WERI-Rb-1 (cell line): ENCODE measurements at regions not wholly inside any gene's neighbourhood (a gene's known extent, or its start where the extent isn't known, plus 50 kb on each side); places are given as distances from the start of the nearest gene placed in this dataset.

Experiments
- DNase-seq: peaks from one replicate; pipeline ENCODE4 v3.0.0-alpha.2; 2020
- H3K27ac ChIP-seq: fragments of 250-450 bp; sonication (Bioruptor Pico); 2 replicates; pipeline ENCODE4 v1.5.1; 2020; ENCODE audit warnings: mild to moderate bottlenecking, moderate library complexity
- H3K27me3 ChIP-seq: fragments of 250-450 bp; sonication (Bioruptor Pico); 2 replicates; pipeline ENCODE4 v1.5.1; 2021; ENCODE audit warnings: mild to moderate bottlenecking, low read depth, moderate library complexity; ENCODE audit not compliant: insufficient read depth, severe bottlenecking
- H3K36me3 ChIP-seq: fragments of 250-450 bp; sonication (Bioruptor Pico); 2 replicates; pipeline ENCODE4 v1.5.1; 2020; ENCODE audit warnings: mild to moderate bottlenecking, moderate library complexity
- H3K4me3 ChIP-seq: 2 replicates; pipeline ENCODE4 v1.5.1; 2011; ENCODE audit warnings: low read depth, mild to moderate bottlenecking, control low read depth, low read length
- H3K9me3 ChIP-seq: fragments of 250-450 bp; sonication (Bioruptor Pico); 2 replicates; pipeline ENCODE4 v1.5.1; 2021; ENCODE audit warnings: mild to moderate bottlenecking, moderate library complexity; ENCODE audit not compliant: severe bottlenecking
- TF ChIP-seq, protein P1 (sequence below): IDR thresholded peaks from 2 replicates; pipeline ENCODE4 v1.5.1; 2011; ENCODE audit warnings: low read depth, mild to moderate bottlenecking, control low read depth, inconsistent platforms, low read length

DNA sequence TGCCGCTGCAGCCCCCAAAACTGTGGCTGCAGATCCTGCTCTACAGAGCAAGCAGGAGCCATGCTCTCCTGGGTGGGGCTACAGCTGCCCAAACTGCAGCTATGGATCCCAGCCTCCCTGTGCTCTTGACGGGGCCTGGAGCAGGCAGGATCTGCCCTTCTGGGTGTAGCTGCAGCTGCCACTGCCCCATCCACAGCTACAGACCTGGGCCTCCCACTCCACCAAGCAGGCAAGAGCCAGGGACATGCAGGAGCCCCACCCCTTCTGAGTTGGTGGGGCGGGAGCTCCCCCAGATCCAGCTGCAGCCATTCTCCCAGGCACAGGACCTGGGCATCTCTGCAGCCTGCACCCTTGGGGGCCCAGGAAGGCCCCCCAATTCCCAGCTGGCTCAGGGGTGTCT is 551.2 kb upstream of the CA10 start:
- Histone ChIP-seq H3K27ac (no peak overlapping the region), H3K4me3 (no peak overlapping the region), H3K36me3 (no peaks in the 10 kb centered on the region), H3K27me3 (peaks cover 7% of the 10 kb centered on the region), H3K9me3 (no peaks in the 10 kb centered on the region)
- TF ChIP-seq, protein P1, sequence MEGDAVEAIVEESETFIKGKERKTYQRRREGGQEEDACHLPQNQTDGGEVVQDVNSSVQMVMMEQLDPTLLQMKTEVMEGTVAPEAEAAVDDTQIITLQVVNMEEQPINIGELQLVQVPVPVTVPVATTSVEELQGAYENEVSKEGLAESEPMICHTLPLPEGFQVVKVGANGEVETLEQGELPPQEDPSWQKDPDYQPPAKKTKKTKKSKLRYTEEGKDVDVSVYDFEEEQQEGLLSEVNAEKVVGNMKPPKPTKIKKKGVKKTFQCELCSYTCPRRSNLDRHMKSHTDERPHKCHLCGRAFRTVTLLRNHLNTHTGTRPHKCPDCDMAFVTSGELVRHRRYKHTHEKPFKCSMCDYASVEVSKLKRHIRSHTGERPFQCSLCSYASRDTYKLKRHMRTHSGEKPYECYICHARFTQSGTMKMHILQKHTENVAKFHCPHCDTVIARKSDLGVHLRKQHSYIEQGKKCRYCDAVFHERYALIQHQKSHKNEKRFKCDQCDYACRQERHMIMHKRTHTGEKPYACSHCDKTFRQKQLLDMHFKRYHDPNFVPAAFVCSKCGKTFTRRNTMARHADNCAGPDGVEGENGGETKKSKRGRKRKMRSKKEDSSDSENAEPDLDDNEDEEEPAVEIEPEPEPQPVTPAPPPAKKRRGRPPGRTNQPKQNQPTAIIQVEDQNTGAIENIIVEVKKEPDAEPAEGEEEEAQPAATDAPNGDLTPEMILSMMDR = no peak
- no peak for DNase-seq

DNA sequence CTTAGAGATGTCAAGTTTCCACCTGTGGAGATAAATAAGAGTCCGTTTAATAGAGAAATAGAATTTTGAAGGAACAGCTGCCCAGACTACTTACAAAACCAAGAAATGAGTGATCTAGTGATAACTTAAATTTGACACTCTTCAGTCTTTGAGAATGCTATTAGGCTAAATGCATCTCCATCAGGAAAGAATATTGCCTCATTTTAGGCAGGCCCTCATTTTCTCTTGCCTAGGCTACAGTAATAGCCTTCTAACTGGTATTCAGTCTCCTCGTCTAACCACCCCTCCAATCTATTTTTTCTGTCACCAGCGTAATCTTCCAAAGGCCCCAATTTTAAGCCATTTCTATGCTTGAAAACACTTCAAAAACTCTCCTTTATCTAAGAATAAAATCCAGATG is 537.8 kb upstream of the CA10 start:
- no peak overlapping the region for H3K27ac ChIP-seq
- no peaks in the 10 kb centered on the region for H3K9me3 ChIP-seq
- DNase-seq = no peak
- no peaks in the 10 kb centered on the region for H3K36me3 ChIP-seq
- H3K27me3 ChIP-seq = peaks cover 7% of the 10 kb centered on the region
- no peak overlapping the region for H3K4me3 ChIP-seq
- TF ChIP-seq, protein P1 = no peak

DNA sequence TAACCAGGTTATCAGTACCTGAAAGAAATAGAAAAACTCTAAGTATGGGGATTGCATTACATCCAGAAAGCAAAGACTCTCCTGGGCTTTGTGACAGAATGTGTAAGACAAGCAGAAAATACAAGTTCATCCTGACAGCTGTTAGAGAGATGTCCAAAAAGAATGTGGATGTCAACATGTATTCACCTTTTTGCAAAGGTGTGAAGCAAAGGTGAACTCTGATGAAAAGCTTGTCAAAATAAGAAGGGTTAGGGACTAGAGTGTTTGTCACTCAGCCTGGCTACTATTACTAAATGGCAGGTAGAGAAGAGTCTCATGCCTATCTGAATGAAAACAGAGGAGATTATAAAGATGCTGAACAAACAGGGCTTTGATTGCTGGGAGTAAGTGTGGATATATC is 527.6 kb upstream of the CA10 start:
- Histone ChIP-seq H3K9me3 (no peaks in the 10 kb centered on the region), H3K27ac (no peak overlapping the region), H3K36me3 (no peaks in the 10 kb centered on the region), H3K27me3 (peaks cover 7% of the 10 kb centered on the region), H3K4me3 (no peak overlapping the region)
- DNase-seq = no peak
- TF ChIP-seq, protein P1 = no peak

DNA sequence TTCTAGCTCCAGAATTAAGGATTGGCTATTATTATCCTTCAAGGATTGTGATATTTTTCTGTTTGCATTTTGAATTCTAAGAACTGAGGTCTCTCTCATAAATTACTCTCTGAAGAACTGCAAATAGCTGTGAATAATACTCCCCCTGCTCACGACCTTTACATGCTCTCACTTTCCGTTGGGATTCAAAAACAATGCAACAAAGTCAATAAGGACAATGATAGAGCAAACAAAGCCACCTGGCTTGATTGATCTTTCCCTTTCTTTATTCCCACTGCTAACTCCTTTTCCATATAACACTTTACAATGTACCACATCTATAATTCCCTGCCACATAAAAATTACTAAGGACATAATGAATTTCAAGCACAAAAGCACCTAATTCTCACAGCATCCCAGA is 523.0 kb upstream of the CA10 start:
- TF ChIP-seq, protein P1 = no peak
- H3K9me3 ChIP-seq = peaks cover 6% of the 10 kb centered on the region
- no peak for DNase-seq

DNA sequence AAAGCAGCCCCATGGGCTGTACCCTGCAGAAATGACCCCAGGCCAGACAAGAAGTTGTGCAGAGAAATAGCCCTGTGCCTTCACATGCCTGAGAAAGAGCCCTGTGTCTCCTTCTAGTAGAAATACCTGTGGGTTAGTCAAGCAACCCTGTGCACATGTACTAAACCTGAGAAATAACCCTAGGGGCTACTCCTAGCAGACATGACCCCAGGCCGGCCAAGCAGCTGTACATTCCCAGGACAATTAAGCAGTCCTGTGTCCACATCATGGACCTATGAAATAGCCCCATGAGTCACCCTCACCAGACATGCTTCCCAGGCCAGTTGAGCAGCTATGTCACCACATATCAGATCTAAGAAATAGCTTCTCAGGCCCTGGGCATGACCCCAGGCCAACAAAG is 519.7 kb upstream of the CA10 start:
- peaks cover 6% of the 10 kb centered on the region for H3K9me3 ChIP-seq
- H3K27me3 ChIP-seq = peaks cover 13% of the 10 kb centered on the region
- no peak for DNase-seq
- H3K27ac ChIP-seq = no peak overlapping the region
- no peak overlapping the region for H3K4me3 ChIP-seq
- TF ChIP-seq, protein P1 = no peak
- no peaks in the 10 kb centered on the region for H3K36me3 ChIP-seq

More for the DNA sequence above, 523.0 kb upstream of the CA10 start:
- H3K27ac ChIP-seq = no peak overlapping the region
- no peaks in the 10 kb centered on the region for H3K36me3 ChIP-seq
- H3K27me3 ChIP-seq = no peaks in the 10 kb centered on the region
- no peak overlapping the region for H3K4me3 ChIP-seq

DNA sequence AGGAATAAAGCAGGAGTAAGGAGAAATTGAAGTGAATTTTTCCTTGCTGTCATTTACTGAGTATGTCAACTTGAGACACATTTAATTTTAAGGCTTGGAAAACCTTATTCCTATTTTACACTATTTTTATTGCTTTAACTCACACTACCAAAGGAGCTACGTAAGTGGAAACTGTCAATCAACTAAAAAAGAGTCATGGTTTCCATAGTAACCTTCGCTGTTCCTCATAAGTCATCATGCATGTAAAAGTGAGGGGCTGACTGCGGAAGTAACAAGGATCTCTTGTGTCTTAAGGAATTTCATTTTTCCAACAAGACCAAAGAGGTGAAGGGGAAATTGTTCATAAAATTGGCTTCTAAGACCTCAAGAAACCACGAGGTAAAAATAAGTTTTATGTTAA is 516.2 kb upstream of the CA10 start:
- H3K9me3 ChIP-seq = peaks cover 3% of the 10 kb centered on the region
- H3K4me3 ChIP-seq = no peak overlapping the region
- H3K27me3 ChIP-seq = peaks cover 13% of the 10 kb centered on the region
- H3K36me3 ChIP-seq = no peaks in the 10 kb centered on the region
- TF ChIP-seq, protein P1 = no peak
- H3K27ac ChIP-seq = no peak overlapping the region
- DNase-seq = no peak
